Activated CD8-positive, alpha-beta T cell treated with anti-CD3 and anti-CD28 coated beads for 36 hours (primary cell): ENCODE measurements at regions not wholly inside any gene's neighbourhood (a gene's known extent, or its start where the extent isn't known, plus 50 kb on each side); places are given as distances from the start of the nearest gene placed in this dataset.

Experiments used
- ATAC-seq: fragments of 200-7000 bp; cut with Tn5 transposase; one replicate; pipeline ENCODE4 v1.10.0; 2021; ENCODE audit warnings: mild to moderate bottlenecking, moderate library complexity
- CTCF ChIA-PET: fragments of 350-600 bp; sonication (Branson Sonifier 250); formaldehyde crosslinking; loops from one replicate; lab custom pipeline; 2021; ENCODE audit warnings: antibody characterized with exemption; lab: Charles Lee
- POLR2A ChIA-PET: fragments of 350-600 bp; sonication (Branson Sonifier 250); formaldehyde crosslinking; loops from one replicate; lab custom pipeline; 2021; ENCODE audit warnings: antibody characterized with exemption; lab: Charles Lee
- DNase-seq: peaks from one replicate; pipeline ENCODE4 v3.0.0-alpha.2; 2020
- H3K27ac Mint-ChIP-seq: one replicate; pipeline ENCODE4 v1.8.0; 2021; ENCODE audit warnings: mild to moderate bottlenecking, mixed read lengths
- H3K27me3 Mint-ChIP-seq: one replicate; pipeline ENCODE4 v1.8.0; 2021; ENCODE audit warnings: mixed read lengths
- H3K36me3 Mint-ChIP-seq: one replicate; pipeline ENCODE4 v1.8.0; 2021; ENCODE audit warnings: low read depth, mixed read lengths
- H3K4me1 Mint-ChIP-seq: one replicate; pipeline ENCODE4 v1.8.0; 2021; ENCODE audit warnings: low read depth, mixed read lengths
- H3K4me3 Mint-ChIP-seq: one replicate; pipeline ENCODE4 v1.8.0; 2021; ENCODE audit warnings: mild to moderate bottlenecking, moderate library complexity, mixed read lengths
- H3K9me3 Mint-ChIP-seq: one replicate; pipeline ENCODE4 v1.8.0; 2021; ENCODE audit warnings: mixed read lengths
- CTCF ChIP-seq: fragments of 200-600 bp; IDR thresholded peaks from one replicate; pipeline ENCODE4 v1.8.0; 2022; ENCODE audit warnings: antibody characterized with exemption, mild to moderate bottlenecking
- intact Hi-C: fragments of 100-400 bp; cut with micrococcal nuclease; formaldehyde crosslinking; loops from one replicate; pipeline ENCODE4 v1.10.0; 2022

GRCh38 chr10:94093286-94093905 is 99.7 kb downstream of the PLCE1 start:
- Mint-ChIP-seq H3K36me3 (no peaks in the 10 kb centered on the region), H3K27ac (no peak overlapping the region), H3K27me3 (peaks cover 6% of the 10 kb centered on the region), H3K9me3 (peaks cover 1% of the 10 kb centered on the region), H3K4me3 (no peak overlapping the region), H3K4me1 (no peaks in the 10 kb centered on the region)
- ChIA-PET POLR2A (no interaction called here), CTCF (no interaction called here)
- intact Hi-C loops = no loop called here
- DNase-seq = no peak
- ATAC-seq = no peak
- no peak for TF ChIP-seq CTCF

GRCh38 chr10:94094540-94094939 is 100.8 kb downstream of the PLCE1 start:
- no peak overlapping the region for H3K27ac Mint-ChIP-seq
- no peak overlapping the region for H3K4me3 Mint-ChIP-seq
- H3K4me1 Mint-ChIP-seq = no peaks in the 10 kb centered on the region
- CTCF ChIA-PET = no interaction called here
- H3K27me3 Mint-ChIP-seq = peaks cover 9% of the 10 kb centered on the region
- POLR2A ChIA-PET = no interaction called here
- peaks cover 1% of the 10 kb centered on the region for H3K9me3 Mint-ChIP-seq
- intact Hi-C loops = no loop called here
- no peaks in the 10 kb centered on the region for H3K36me3 Mint-ChIP-seq
- ATAC-seq = no peak
- TF ChIP-seq CTCF = no peak
- no peak for DNase-seq

GRCh38 chr10:94097656-94098055 is 103.9 kb downstream of the PLCE1 start:
- TF ChIP-seq CTCF = no peak
- no peaks in the 10 kb centered on the region for H3K36me3 Mint-ChIP-seq
- peaks cover 9% of the 10 kb centered on the region for H3K27me3 Mint-ChIP-seq
- H3K9me3 Mint-ChIP-seq = peaks cover 1% of the 10 kb centered on the region
- DNase-seq = no peak
- POLR2A ChIA-PET = no interaction called here
- no peaks in the 10 kb centered on the region for H3K4me1 Mint-ChIP-seq
- no peak overlapping the region for H3K4me3 Mint-ChIP-seq
- no peak for ATAC-seq
- H3K27ac Mint-ChIP-seq = no peak overlapping the region
- CTCF ChIA-PET = no interaction called here
- intact Hi-C loops = no loop called here

DNA sequence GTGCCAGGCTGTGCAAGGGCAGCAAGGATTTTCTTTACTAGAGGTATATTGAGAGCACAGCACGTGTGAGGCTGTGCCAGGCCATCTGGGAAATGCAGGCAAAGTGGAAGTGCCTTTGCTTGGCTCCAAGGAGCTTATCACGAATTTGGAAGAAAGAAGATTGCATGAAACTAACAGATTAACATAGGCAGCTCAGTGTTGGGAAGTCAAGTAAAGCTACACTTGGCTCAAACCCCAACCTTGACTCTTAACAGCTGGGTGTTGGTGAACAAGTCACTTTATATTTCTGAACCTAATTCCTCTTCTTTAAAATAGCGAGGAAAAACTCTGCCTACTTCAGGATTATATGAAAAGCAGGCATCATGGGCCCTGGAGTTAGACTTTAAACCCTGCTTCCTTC is 105.2 kb downstream of the PLCE1 start:
- no peaks in the 10 kb centered on the region for H3K36me3 Mint-ChIP-seq
- intact Hi-C loops = no loop called here
- H3K4me3 Mint-ChIP-seq = no peak overlapping the region

DNA sequence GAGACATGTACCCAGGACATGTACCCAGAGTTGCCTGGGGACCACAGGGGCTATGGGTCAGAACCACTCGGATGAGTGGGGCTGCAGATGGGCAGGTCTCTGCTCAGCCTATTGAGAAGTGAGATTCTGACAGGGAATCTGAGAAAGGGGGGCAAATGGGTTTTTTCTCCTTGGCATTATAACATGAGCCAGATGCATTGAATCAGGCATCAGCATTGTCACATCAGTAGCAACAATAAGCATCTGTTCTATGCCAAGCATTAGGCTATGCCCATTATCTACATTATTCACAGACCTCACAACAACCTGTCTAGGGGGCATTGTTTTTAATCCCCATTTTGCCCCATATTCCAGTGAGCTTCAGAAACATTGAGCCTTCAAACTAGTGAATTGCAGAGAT is 108.2 kb downstream of the PLCE1 start:
- Mint-ChIP-seq H3K4me1 (no peaks in the 10 kb centered on the region), H3K27me3 (peaks cover 9% of the 10 kb centered on the region), H3K36me3 (no peaks in the 10 kb centered on the region), H3K4me3 (no peak overlapping the region), H3K27ac (no peak overlapping the region), H3K9me3 (no peaks in the 10 kb centered on the region)
- no peak for ATAC-seq
- ChIA-PET POLR2A (no interaction called here), CTCF (no interaction called here)
- no peak for DNase-seq
- TF ChIP-seq CTCF = no peak
- intact Hi-C loops = no loop called here

More for the DNA sequence above, 105.2 kb downstream of the PLCE1 start:
- POLR2A ChIA-PET = no interaction called here
- Mint-ChIP-seq H3K4me1 (no peaks in the 10 kb centered on the region), H3K27ac (no peak overlapping the region), H3K27me3 (peaks cover 8% of the 10 kb centered on the region), H3K9me3 (no peaks in the 10 kb centered on the region)
- DNase-seq (no peak), ATAC-seq (no peak)
- CTCF ChIA-PET = no interaction called here
- no peak for TF ChIP-seq CTCF
